CD4-positive, alpha-beta T cell (primary cell): ENCODE measurements at regions not wholly inside any gene's neighbourhood (a gene's known extent, or its start where the extent isn't known, plus 50 kb on each side); places are given as distances from the start of the nearest gene placed in this dataset.

Experiments used
- ATAC-seq: fragments of 200-7000 bp; cut with Tn5 transposase; one replicate; pipeline ENCODE4 v1.10.0; 2022; ENCODE audit warnings: mild to moderate bottlenecking; ENCODE audit not compliant: poor library complexity
- CTCF ChIA-PET: fragments of 350-600 bp; sonication (Branson Sonifier 250); formaldehyde crosslinking; loops from one replicate; lab custom pipeline; 2021; ENCODE audit warnings: antibody characterized with exemption, inconsistent platforms; lab: Charles Lee
- POLR2A ChIA-PET: fragments of 350-600 bp; sonication (Branson Sonifier 250); formaldehyde crosslinking; loops from one replicate; lab custom pipeline; 2021; ENCODE audit warnings: antibody characterized with exemption, inconsistent platforms; lab: Charles Lee
- DNase-seq, 14 experiments: peaks; one replicate each; pipeline ENCODE4 v3.0.0-alpha.2; 2013 to 2020; ENCODE audit warnings: mixed read lengths in 2 of 14
- H3K27ac ChIP-seq, 2 donors: one replicate each; pipeline versions ENCODE4 v1.5.1 to v1.7.0; 2013; ENCODE audit warnings: low read length in 2 of 2, low read depth in 1 of 2, mild to moderate bottlenecking in 1 of 2
- H3K27me3 ChIP-seq, 2 experiments: 1 replicate in 1 of 2; 2 replicates in 1 of 2; pipeline versions ENCODE4 v1.6.1 to v1.7.0; 2013; ENCODE audit warnings: low read length in 2 of 2, control low read depth in 1 of 2, mild to moderate bottlenecking in 1 of 2, moderate library complexity in 1 of 2; ENCODE audit not compliant: insufficient read depth in 2 of 2, control insufficient read depth in 1 of 2
- H3K36me3 ChIP-seq: one replicate; pipeline ENCODE4 v1.6.1; 2013; ENCODE audit warnings: low read length, control low read depth; ENCODE audit not compliant: insufficient read depth
- H3K4me1 ChIP-seq: one replicate; pipeline ENCODE4 v1.6.1; 2013; ENCODE audit warnings: low read length, control low read depth; ENCODE audit not compliant: insufficient read depth
- H3K4me3 ChIP-seq: one replicate; pipeline ENCODE4 v1.5.1; 2013; ENCODE audit warnings: mild to moderate bottlenecking, low read length, moderate library complexity
- H3K9me3 ChIP-seq, 2 experiments: 1 replicate in 1 of 2; 2 replicates in 1 of 2; pipeline versions ENCODE4 v1.6.1 to v1.7.0; 2013; ENCODE audit warnings: low read length in 2 of 2, mild to moderate bottlenecking in 2 of 2, control low read depth in 1 of 2, moderate library complexity in 1 of 2; ENCODE audit not compliant: control insufficient read depth in 1 of 2, insufficient read depth in 1 of 2
- H3K27ac Mint-ChIP-seq: one replicate; pipeline ENCODE4 v1.8.0; 2020; ENCODE audit warnings: mixed read lengths
- H3K27me3 Mint-ChIP-seq: one replicate; pipeline ENCODE4 v1.8.0; 2021; ENCODE audit warnings: mixed read lengths
- H3K36me3 Mint-ChIP-seq: one replicate; pipeline ENCODE4 v1.8.0; 2021; ENCODE audit warnings: low read depth, mixed read lengths
- H3K4me1 Mint-ChIP-seq: one replicate; pipeline ENCODE4 v1.8.0; 2021; ENCODE audit warnings: low read depth, mixed read lengths
- H3K4me3 Mint-ChIP-seq: one replicate; pipeline ENCODE4 v1.8.0; 2020; ENCODE audit warnings: mild to moderate bottlenecking, mixed read lengths
- H3K9me3 Mint-ChIP-seq: one replicate; pipeline ENCODE4 v1.8.0; 2020; ENCODE audit warnings: mixed read lengths
- intact Hi-C, 2 experiments: fragments of 100-400 bp; cut with DNase I in 1 of 2; cut with micrococcal nuclease in 1 of 2; formaldehyde crosslinking; loops; one replicate each; pipeline versions ENCODE4 v1.15.1 to v1.9.0; 2023 to 2025; cut with DNase I, micrococcal nuclease
- TF ChIP-seq, protein P1 (sequence below): fragments of 200-600 bp; IDR thresholded peaks from one replicate; pipeline ENCODE4 v1.8.0; 2022; ENCODE audit warnings: antibody characterized with exemption, mild to moderate bottlenecking

DNA sequence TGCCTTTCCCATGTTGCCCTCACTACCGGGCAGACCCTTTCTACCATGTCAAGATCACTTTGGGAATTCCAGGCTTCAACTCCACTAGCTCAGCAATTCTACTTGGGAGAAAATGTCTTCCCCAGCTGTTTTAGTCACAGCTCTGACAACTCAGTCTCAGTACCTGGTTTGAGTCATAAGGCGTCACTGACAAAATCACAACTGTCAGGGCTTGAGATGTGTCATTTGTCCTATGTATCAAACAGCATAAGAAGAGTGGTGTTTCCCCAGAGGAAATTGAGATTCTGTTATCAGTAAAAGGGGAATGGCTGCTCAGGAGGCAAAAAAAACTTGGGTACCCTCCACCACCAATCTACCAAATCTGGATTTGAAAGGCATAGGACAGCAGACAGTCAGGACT, 594.9 kb upstream of the SUCLG2 start:
- Histone ChIP-seq H3K9me3 (no peaks in the 10 kb centered on the region), H3K36me3 (no peaks in the 10 kb centered on the region), H3K27ac (no peak overlapping the region), H3K4me1 (no peaks in the 10 kb centered on the region), H3K4me3 (no peak overlapping the region), H3K27me3 (no peaks in the 10 kb centered on the region)
- ChIA-PET POLR2A (no interaction called here), CTCF (no interaction called here)
- TF ChIP-seq, protein P1, sequence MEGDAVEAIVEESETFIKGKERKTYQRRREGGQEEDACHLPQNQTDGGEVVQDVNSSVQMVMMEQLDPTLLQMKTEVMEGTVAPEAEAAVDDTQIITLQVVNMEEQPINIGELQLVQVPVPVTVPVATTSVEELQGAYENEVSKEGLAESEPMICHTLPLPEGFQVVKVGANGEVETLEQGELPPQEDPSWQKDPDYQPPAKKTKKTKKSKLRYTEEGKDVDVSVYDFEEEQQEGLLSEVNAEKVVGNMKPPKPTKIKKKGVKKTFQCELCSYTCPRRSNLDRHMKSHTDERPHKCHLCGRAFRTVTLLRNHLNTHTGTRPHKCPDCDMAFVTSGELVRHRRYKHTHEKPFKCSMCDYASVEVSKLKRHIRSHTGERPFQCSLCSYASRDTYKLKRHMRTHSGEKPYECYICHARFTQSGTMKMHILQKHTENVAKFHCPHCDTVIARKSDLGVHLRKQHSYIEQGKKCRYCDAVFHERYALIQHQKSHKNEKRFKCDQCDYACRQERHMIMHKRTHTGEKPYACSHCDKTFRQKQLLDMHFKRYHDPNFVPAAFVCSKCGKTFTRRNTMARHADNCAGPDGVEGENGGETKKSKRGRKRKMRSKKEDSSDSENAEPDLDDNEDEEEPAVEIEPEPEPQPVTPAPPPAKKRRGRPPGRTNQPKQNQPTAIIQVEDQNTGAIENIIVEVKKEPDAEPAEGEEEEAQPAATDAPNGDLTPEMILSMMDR: no peak
- Mint-ChIP-seq H3K4me3 (no peak overlapping the region), H3K27me3 (no peaks in the 10 kb centered on the region), H3K36me3 (no peaks in the 10 kb centered on the region), H3K4me1 (no peaks in the 10 kb centered on the region), H3K27ac (no peak overlapping the region), H3K9me3 (peaks cover 4% of the 10 kb centered on the region)
- ATAC-seq (no peak), DNase-seq (no peak)
- intact Hi-C loops: no loop called here

DNA sequence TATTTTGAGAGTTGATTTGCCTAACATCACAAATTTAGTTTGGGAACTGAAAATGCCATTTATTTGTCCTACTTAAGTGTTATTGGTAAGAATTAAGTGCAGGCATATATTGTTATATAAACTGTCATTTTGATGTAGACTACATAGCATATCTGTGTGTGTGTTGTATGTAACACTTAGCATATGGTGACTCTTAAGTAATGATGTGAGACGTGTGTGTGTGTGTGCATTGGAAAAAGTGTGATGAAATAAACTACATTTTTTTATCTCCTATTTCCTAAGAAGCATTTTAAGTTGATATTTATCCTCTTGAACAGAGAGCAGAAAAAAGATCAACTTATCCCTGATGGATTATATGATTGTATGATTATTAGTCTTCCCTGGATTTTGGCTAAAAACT, 588.2 kb upstream of the SUCLG2 start:
- no peak overlapping the region for H3K4me3 Mint-ChIP-seq
- CTCF ChIA-PET: no interaction called here
- no peak overlapping the region for H3K27ac Mint-ChIP-seq

DNA sequence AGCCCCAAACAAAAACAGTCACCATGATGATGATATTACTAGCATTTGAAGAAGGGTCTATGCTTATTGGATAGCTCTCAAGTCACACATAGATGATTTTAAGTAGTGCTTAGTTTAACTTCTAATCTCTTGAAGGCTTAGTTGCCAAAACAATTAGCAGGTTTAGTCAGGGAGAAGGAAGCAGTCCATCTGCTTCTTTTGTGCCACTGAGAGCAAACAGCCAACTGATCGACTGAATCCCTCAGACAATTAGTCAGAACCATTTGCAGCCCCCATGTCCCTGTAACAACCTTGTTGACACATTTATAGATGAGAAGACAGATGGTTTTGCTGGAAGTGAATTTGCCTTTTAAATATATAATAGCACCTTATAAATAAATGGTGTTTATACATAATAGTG, 585.1 kb upstream of the SUCLG2 start:
- H3K36me3 Mint-ChIP-seq: no peaks in the 10 kb centered on the region

More for the DNA sequence above, 588.2 kb upstream of the SUCLG2 start:
- H3K27me3 ChIP-seq: no peaks in the 10 kb centered on the region
- intact Hi-C loops: no loop called here
- no peaks in the 10 kb centered on the region for H3K36me3 ChIP-seq
- no peak for ATAC-seq
- Mint-ChIP-seq H3K9me3 (no peaks in the 10 kb centered on the region), H3K27me3 (no peaks in the 10 kb centered on the region), H3K4me1 (no peaks in the 10 kb centered on the region), H3K36me3 (no peaks in the 10 kb centered on the region)
- no peak overlapping the region for H3K4me3 ChIP-seq
- DNase-seq: no peak
- TF ChIP-seq, protein P1: no peak
- no peaks in the 10 kb centered on the region for H3K4me1 ChIP-seq
- H3K9me3 ChIP-seq: no peaks in the 10 kb centered on the region
- POLR2A ChIA-PET: no interaction called here
- H3K27ac ChIP-seq: no peak overlapping the region

More for the DNA sequence above, 585.1 kb upstream of the SUCLG2 start:
- intact Hi-C loops: no loop called here
- Mint-ChIP-seq H3K4me1 (no peaks in the 10 kb centered on the region), H3K27ac (no peak overlapping the region), H3K4me3 (no peak overlapping the region), H3K9me3 (no peaks in the 10 kb centered on the region), H3K27me3 (no peaks in the 10 kb centered on the region)
- TF ChIP-seq, protein P1: no peak
- DNase-seq (no peak), ATAC-seq (no peak)
- Histone ChIP-seq H3K4me1 (no peaks in the 10 kb centered on the region), H3K27ac (no peak overlapping the region), H3K4me3 (no peak overlapping the region), H3K36me3 (no peaks in the 10 kb centered on the region), H3K9me3 (no peaks in the 10 kb centered on the region), H3K27me3 (no peaks in the 10 kb centered on the region)
- ChIA-PET CTCF (no interaction called here), POLR2A (no interaction called here)
